Natural killer cell (primary cell): ENCODE measurements at regions not wholly inside any gene's neighbourhood (a gene's known extent, or its start where the extent isn't known, plus 50 kb on each side); places are given as distances from the start of the nearest gene placed in this dataset.
A peak's percentile ranks its signal among the peaks of the same experiment; 100 is the strongest.

ENCODE experiments used
- ATAC-seq, 3 donors: fragments of 150-1000 bp in 2 of 3; fragments of 200-7000 bp in 1 of 3; cut with Tn5 transposase; 1 replicate in 1 of 3; 2 replicates in 2 of 3; pipeline ENCODE4 v1.10.0; 2021; ENCODE audit warnings: mild to moderate bottlenecking in 2 of 3, moderate library complexity in 2 of 3
- DNase-seq, 2 donors: peaks; one replicate each; pipeline versions ENCODE4 v3.0.0 to v3.0.0-alpha.2; 2013 to 2021; ENCODE audit warnings: mixed read lengths in 1 of 2
- H3K27ac ChIP-seq: one replicate; pipeline ENCODE4 v1.5.1; 2013; ENCODE audit warnings: mild to moderate bottlenecking, low read length
- H3K27me3 ChIP-seq: one replicate; pipeline ENCODE4 v1.6.1; 2013; ENCODE audit warnings: low read length; ENCODE audit not compliant: control insufficient read depth, insufficient read depth
- H3K36me3 ChIP-seq: one replicate; pipeline ENCODE4 v1.6.1; 2013; ENCODE audit warnings: low read length; ENCODE audit not compliant: control insufficient read depth, insufficient read depth
- H3K4me1 ChIP-seq: one replicate; pipeline ENCODE4 v1.6.1; 2013; ENCODE audit warnings: low read length; ENCODE audit not compliant: control insufficient read depth, insufficient read depth
- H3K4me3 ChIP-seq: one replicate; pipeline ENCODE4 v1.5.1; 2013; ENCODE audit warnings: low read length
- H3K9me3 ChIP-seq: one replicate; pipeline ENCODE4 v1.6.1; 2013; ENCODE audit warnings: low read length; ENCODE audit not compliant: control insufficient read depth, insufficient read depth
- H3K27ac Mint-ChIP-seq, 2 donors: one replicate each; pipeline ENCODE4 v1.8.0; 2022; ENCODE audit warnings: mild to moderate bottlenecking in 2 of 2, mixed read lengths in 2 of 2, moderate library complexity in 1 of 2
- H3K27me3 Mint-ChIP-seq, 2 donors: one replicate each; pipeline ENCODE4 v1.8.0; 2022; ENCODE audit warnings: low read depth in 2 of 2, mixed read lengths in 2 of 2
- H3K36me3 Mint-ChIP-seq: one replicate; pipeline ENCODE4 v1.8.0; 2022; ENCODE audit warnings: mixed read lengths
- H3K4me1 Mint-ChIP-seq, 2 donors: one replicate each; pipeline ENCODE4 v1.8.0; 2022; ENCODE audit warnings: mixed read lengths in 2 of 2
- H3K4me3 Mint-ChIP-seq: one replicate; pipeline ENCODE4 v1.8.0; 2022; ENCODE audit warnings: mild to moderate bottlenecking, moderate library complexity, mixed read lengths
- H3K9me3 Mint-ChIP-seq, 2 donors: one replicate each; pipeline ENCODE4 v1.8.0; 2022; ENCODE audit warnings: mixed read lengths in 2 of 2
- WGBS: methylation state at CpG from one replicate; pipeline ENCODE4 v1.1.7; 2013; ENCODE audit warnings: missing lambda C conversion rate; ENCODE audit not compliant: insufficient coverage; 5-methylcytosine and 5-hydroxymethylcytosine counted together
- intact Hi-C: fragments of 100-400 bp; cut with micrococcal nuclease; formaldehyde crosslinking; loops from one replicate; pipeline ENCODE4 v1.14.2; 2022
- TF ChIP-seq, protein P1 (sequence below): fragments of 200-600 bp; IDR thresholded peaks from one replicate; pipeline ENCODE4 v1.8.0; 2022; ENCODE audit warnings: antibody characterized with exemption

- Histone ChIP-seq H3K27ac (no peak overlapping the region), H3K4me3 (no peak overlapping the region), H3K36me3 (no peaks in the 10 kb centered on the region), H3K4me1 (no peaks in the 10 kb centered on the region), H3K27me3 (no peaks in the 10 kb centered on the region), H3K9me3 (no peaks in the 10 kb centered on the region)
- Mint-ChIP-seq H3K27me3 (no peaks in the 10 kb centered on the region), H3K27ac (no peak overlapping the region), H3K36me3 (no peaks in the 10 kb centered on the region), H3K4me3 (no peak overlapping the region), H3K9me3 (no peaks in the 10 kb centered on the region), H3K4me1 (no peaks in the 10 kb centered on the region)
- DNase-seq (no peak), ATAC-seq (no peak)
- TF ChIP-seq, protein P1, sequence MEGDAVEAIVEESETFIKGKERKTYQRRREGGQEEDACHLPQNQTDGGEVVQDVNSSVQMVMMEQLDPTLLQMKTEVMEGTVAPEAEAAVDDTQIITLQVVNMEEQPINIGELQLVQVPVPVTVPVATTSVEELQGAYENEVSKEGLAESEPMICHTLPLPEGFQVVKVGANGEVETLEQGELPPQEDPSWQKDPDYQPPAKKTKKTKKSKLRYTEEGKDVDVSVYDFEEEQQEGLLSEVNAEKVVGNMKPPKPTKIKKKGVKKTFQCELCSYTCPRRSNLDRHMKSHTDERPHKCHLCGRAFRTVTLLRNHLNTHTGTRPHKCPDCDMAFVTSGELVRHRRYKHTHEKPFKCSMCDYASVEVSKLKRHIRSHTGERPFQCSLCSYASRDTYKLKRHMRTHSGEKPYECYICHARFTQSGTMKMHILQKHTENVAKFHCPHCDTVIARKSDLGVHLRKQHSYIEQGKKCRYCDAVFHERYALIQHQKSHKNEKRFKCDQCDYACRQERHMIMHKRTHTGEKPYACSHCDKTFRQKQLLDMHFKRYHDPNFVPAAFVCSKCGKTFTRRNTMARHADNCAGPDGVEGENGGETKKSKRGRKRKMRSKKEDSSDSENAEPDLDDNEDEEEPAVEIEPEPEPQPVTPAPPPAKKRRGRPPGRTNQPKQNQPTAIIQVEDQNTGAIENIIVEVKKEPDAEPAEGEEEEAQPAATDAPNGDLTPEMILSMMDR: no peak
- intact Hi-C loops: no loop called here
These were observed 163.0 kb upstream of the PUM3 start for GRCh38 chr9:3006851-3007250.

DNA sequence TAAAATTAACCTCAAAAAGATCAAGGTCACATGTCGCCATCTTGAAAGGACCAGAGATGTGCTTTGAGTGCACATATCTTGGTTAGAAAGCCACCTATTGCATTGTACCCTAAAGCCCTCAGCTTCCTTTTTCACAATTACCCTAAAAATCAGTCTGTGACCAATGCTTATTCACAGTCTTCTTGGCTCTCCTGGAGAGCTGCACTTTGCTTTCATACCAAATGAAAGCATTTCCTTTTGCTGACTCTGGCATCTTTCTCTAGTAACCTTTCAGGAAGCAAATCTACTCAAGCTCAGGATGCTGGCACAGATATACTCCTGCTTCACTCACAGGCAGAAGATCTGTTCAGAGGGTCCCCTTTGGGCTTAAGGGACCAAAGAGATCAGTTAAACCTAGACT is 160.7 kb upstream of the PUM3 start:
- intact Hi-C loops: no loop called here
- TF ChIP-seq, protein P1: no peak
- H3K36me3 ChIP-seq: no peaks in the 10 kb centered on the region

GRCh38 chr9:3001311-3001710 is 157.4 kb upstream of the PUM3 start:
- H3K27ac Mint-ChIP-seq: no peak overlapping the region
- intact Hi-C loops: no loop called here

More for the DNA sequence above, 160.7 kb upstream of the PUM3 start:
- Histone ChIP-seq H3K4me1 (no peaks in the 10 kb centered on the region), H3K9me3 (no peaks in the 10 kb centered on the region), H3K27ac (no peak overlapping the region), H3K27me3 (no peaks in the 10 kb centered on the region), H3K4me3 (no peak overlapping the region)
- Mint-ChIP-seq H3K4me3 (no peak overlapping the region), H3K36me3 (no peaks in the 10 kb centered on the region), H3K4me1 (no peaks in the 10 kb centered on the region), H3K9me3 (no peaks in the 10 kb centered on the region), H3K27me3 (peaks cover 0 to 10% of the 10 kb centered on the region in 2 donors), H3K27ac (no peak overlapping the region)
- ATAC-seq (no peak), DNase-seq (no peak)
- WGBS: 84% methylated on average over 1 of the region's 1 CpG

DNA sequence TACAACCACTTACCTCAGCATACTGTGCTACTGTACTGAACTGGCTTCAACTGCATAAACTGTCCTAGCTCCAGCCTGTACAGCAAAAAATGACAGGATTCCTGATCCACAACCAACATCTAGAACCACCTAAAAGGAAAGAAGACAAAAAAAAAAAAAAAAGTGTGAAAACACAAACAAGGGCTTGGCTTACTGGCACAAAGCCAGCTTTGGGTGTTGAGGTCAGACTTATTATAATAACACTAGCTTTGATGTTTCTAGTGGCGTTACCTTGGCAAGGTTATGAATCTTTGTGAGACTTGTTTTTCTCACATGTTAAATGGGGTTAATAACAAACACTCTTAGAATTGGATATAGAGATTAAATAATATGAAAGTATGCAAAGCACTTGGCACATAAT is 148.5 kb upstream of the PUM3 start:
- DNase-seq: peak in 1 of 2 donors; percentile 10
- no peaks in the 10 kb centered on the region for H3K27me3 Mint-ChIP-seq
- no CpG with 5 or more reads among the region's 1 CpG for WGBS
- no peaks in the 10 kb centered on the region for H3K9me3 Mint-ChIP-seq
- H3K4me3 Mint-ChIP-seq: peak overlapping the region; percentile 29
- intact Hi-C loops: no loop called here
- TF ChIP-seq, protein P1: no peak
- H3K9me3 ChIP-seq: no peaks in the 10 kb centered on the region
- peaks cover 6% of the 10 kb centered on the region for H3K4me1 ChIP-seq
- H3K36me3 Mint-ChIP-seq: no peaks in the 10 kb centered on the region
- no peak overlapping the region for H3K4me3 ChIP-seq
- no peaks in the 10 kb centered on the region for H3K27me3 ChIP-seq
- no peak overlapping the region for H3K27ac ChIP-seq
- ATAC-seq: peak in 2 of 3 donors; percentile 44 to 52
- no peaks in the 10 kb centered on the region for H3K36me3 ChIP-seq
- peak overlapping the region in 1 of 2 donors; percentile 4 for H3K27ac Mint-ChIP-seq
- H3K4me1 Mint-ChIP-seq: peaks cover 40 to 51% of the 10 kb centered on the region in 2 donors

More at GRCh38 chr9:3001311-3001710, 157.4 kb upstream of the PUM3 start:
- H3K4me3 ChIP-seq: no peak overlapping the region
- H3K27me3 Mint-ChIP-seq: peaks cover 0 to 10% of the 10 kb centered on the region in 2 donors
- TF ChIP-seq, protein P1: no peak
- no peak overlapping the region for H3K4me3 Mint-ChIP-seq
- H3K9me3 ChIP-seq: no peaks in the 10 kb centered on the region
- H3K27ac ChIP-seq: no peak overlapping the region
- peaks cover 0 to 4% of the 10 kb centered on the region in 2 donors for H3K4me1 Mint-ChIP-seq
- H3K36me3 Mint-ChIP-seq: no peaks in the 10 kb centered on the region
- H3K27me3 ChIP-seq: no peaks in the 10 kb centered on the region
- H3K9me3 Mint-ChIP-seq: no peaks in the 10 kb centered on the region
- H3K4me1 ChIP-seq: no peaks in the 10 kb centered on the region
- ATAC-seq: no peak
- no peaks in the 10 kb centered on the region for H3K36me3 ChIP-seq
- no peak for DNase-seq
